ENCODE measurements at regions not wholly inside any gene's neighbourhood (a gene's known extent, or its start where the extent isn't known, plus 50 kb on each side); places are given as distances from the start of the nearest gene placed in this dataset.

DNA sequence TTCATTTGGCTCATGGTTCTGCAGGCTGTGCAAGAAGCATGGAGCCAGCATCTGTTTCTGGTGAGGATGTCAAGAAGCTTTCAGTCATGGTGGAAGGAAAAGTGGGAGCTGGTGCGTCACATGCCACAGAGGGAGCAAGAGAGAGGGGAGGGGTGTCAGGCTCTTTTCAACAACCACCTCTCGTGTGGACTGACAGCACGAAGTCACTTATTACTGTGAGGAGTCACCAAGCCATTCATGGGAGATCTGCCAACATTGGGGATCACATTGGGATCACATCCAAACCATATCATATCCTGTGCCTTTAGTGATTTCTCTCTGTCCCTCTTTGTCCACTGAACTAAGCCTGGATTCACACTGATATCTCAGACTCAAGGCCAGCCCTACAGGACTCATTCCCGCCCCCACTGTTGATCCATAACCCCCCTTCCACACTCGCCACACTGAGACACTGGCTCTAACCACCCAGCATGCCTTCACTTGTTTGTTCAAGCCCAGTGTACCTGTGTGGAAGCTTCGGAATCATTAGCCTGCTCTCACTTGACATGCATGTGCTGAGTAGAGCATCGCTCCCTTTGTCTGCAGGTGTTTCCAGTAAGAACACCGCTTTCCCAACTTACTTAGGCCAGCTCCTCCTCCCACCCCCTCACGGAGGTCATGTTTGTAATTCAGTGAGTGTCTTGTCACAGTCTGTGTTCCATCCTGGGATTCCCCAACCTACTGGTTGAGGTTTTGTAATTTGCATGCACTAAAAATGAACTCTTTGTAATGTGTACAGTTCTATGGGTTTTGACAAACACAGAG is 132.2 kb downstream of the KLF13 start:
- Histone ChIP-seq H3K27me3 (ENCODE audit: control insufficient read depth, insufficient read depth, low read length) (no peaks in the 10 kb centered on the region), H3K27ac (ENCODE audit: low read depth, low read length) (no peak overlapping the region), H3K9me3 (ENCODE audit: control insufficient read depth, insufficient read depth, low read length) (no peaks in the 10 kb centered on the region; the same call in 1 of the 2 replicates), H3K4me3 (ENCODE audit: low read depth, low read length) (no peak overlapping the region)
- TF ChIP-seq, protein P1, sequence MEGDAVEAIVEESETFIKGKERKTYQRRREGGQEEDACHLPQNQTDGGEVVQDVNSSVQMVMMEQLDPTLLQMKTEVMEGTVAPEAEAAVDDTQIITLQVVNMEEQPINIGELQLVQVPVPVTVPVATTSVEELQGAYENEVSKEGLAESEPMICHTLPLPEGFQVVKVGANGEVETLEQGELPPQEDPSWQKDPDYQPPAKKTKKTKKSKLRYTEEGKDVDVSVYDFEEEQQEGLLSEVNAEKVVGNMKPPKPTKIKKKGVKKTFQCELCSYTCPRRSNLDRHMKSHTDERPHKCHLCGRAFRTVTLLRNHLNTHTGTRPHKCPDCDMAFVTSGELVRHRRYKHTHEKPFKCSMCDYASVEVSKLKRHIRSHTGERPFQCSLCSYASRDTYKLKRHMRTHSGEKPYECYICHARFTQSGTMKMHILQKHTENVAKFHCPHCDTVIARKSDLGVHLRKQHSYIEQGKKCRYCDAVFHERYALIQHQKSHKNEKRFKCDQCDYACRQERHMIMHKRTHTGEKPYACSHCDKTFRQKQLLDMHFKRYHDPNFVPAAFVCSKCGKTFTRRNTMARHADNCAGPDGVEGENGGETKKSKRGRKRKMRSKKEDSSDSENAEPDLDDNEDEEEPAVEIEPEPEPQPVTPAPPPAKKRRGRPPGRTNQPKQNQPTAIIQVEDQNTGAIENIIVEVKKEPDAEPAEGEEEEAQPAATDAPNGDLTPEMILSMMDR (IDR thresholded peaks at IDR 0.05; ENCODE audit: low read depth, low read length), result no peak
- no peak for DNase-seq (ENCODE audit: low read depth, low spot score)
- POLR2A ChIA-PET, result interaction anchor here (0.8 to 2.2 kb wide), 3 partner anchors 13 to 24 kb away, joined by 3 to 7 read pairs (median 5); no protein-coding TSS in a partner anchor
- CTCF ChIA-PET, result interaction anchor here (0.8 to 2.9 kb wide), 4 partner anchors 25 to 92 kb away, joined by 3 to 18 read pairs (median 4); no protein-coding TSS in a partner anchor

DNA sequence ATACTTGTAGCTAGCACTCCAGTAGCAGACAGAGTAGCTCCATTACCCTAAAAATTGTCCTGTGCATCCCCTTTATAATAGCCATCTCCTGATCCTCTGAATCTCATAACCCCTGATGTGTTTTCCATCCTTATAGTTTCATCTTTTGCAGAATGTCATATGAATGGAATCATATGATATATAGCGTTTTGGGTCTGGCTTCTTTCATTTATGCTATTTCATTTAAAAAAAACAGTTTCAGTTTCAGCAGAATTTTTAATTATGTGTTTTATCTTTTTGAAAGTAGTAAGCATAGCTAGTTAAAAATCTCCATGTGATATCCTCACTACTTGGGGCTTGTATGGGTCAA is 132.7 kb downstream of the KLF13 start:
- Histone ChIP-seq H3K9me3 (ENCODE audit: control insufficient read depth, insufficient read depth, low read length) (no peaks in the 10 kb centered on the region), H3K27ac (ENCODE audit: low read depth, low read length) (no peak overlapping the region), H3K4me3 (ENCODE audit: low read depth, low read length) (no peak overlapping the region), H3K27me3 (ENCODE audit: control insufficient read depth, insufficient read depth, low read length) (no peaks in the 10 kb centered on the region)
- DNase-seq (ENCODE audit: low read depth, low spot score), result no peak
- TF ChIP-seq, protein P1 (IDR thresholded peaks at IDR 0.05; ENCODE audit: low read depth, low read length), result no peak
- ChIA-PET POLR2A (interaction anchor here (0.8 to 2.2 kb wide), 2 partner anchors 12 to 25 kb away, joined by 3 to 7 read pairs; no protein-coding TSS in a partner anchor), CTCF (interaction anchor here (0.7 to 2.9 kb wide), 2 partner anchors 17 to 29 kb away, joined by 5 to 18 read pairs; no protein-coding TSS in a partner anchor)

DNA sequence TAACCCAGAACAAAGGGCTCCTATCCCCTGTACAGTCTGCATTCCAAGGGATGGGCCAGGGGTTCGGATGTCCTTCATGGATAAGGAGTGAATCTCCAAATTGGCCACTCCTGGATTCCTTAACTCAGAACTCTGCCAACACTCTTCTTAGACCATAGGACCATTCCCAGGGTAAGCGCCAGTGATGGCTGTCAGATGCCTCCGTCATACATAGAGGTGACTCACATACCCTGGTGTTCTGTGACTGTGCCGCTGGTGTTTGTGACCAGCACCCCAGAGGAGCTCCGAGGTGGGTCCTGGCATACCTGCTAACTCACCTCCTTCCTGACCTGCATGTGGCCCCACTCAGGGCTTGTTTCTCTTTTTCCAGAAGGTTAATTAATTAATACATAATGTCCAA is 134.7 kb downstream of the KLF13 start:
- Histone ChIP-seq H3K4me3 (ENCODE audit: low read depth, low read length) (no peak overlapping the region), H3K27ac (ENCODE audit: low read depth, low read length) (no peak overlapping the region), H3K9me3 (ENCODE audit: control insufficient read depth, insufficient read depth, low read length) (no peaks in the 10 kb centered on the region), H3K27me3 (ENCODE audit: control insufficient read depth, insufficient read depth, low read length) (peaks cover 2% of the 10 kb centered on the region)
- CTCF ChIA-PET, result interaction anchor here (2.1 kb wide), 1 partner anchor 27 kb away, joined by 9 read pairs; no protein-coding TSS in a partner anchor
- TF ChIP-seq, protein P1 (IDR thresholded peaks at IDR 0.05; ENCODE audit: low read depth, low read length), result no peak
- POLR2A ChIA-PET, result no interaction called here
- no peak for DNase-seq (ENCODE audit: low read depth, low spot score)

- DNase-seq (ENCODE audit: low read depth, low spot score), result no peak
- TF ChIP-seq, protein P1 (IDR thresholded peaks at IDR 0.05; ENCODE audit: low read depth, low read length), result peak; percentile 44
- POLR2A ChIA-PET, result no interaction called here
- Histone ChIP-seq H3K4me3 (ENCODE audit: low read depth, low read length) (no peak overlapping the region), H3K27me3 (ENCODE audit: control insufficient read depth, insufficient read depth, low read length) (peaks cover 2% of the 10 kb centered on the region), H3K27ac (ENCODE audit: low read depth, low read length) (no peak overlapping the region), H3K9me3 (ENCODE audit: control insufficient read depth, insufficient read depth, low read length) (no peaks in the 10 kb centered on the region)
- CTCF ChIA-PET, result interaction anchor here (2.1 kb wide), 1 partner anchor 27 kb away, joined by 9 read pairs; no protein-coding TSS in a partner anchor
Measured at GRCh38 chr15:31461911-31462480, 135.4 kb downstream of the KLF13 start.
